ACC112 (cell line): ENCODE measurements at regions not wholly inside any gene's neighbourhood (a gene's known extent, or its start where the extent isn't known, plus 50 kb on each side); places are given as distances from the start of the nearest gene placed in this dataset.

ENCODE experiments used
- H2AFZ ChIP-seq: fragments of 200-600 bp; sonication (generic); one replicate; pipeline ENCODE4 v1.6.0; 2017; ENCODE audit warnings: antibody characterized with exemption, low read length; ENCODE audit not compliant: unreplicated experiment
- H3K27ac ChIP-seq: fragments of 200-600 bp; sonication (generic); 2 replicates; pipeline ENCODE4 v1.5.1; 2014; ENCODE audit warnings: low read depth, mild to moderate bottlenecking, antibody characterized with exemption, low read length, moderate library complexity
- H3K27me3 ChIP-seq: fragments of 200-600 bp; sonication (generic); 2 replicates; pipeline ENCODE4 v1.6.1; 2014; ENCODE audit warnings: mild to moderate bottlenecking, antibody characterized with exemption, low read length, moderate library complexity, mixed read lengths; ENCODE audit not compliant: insufficient read depth
- H3K36me3 ChIP-seq: fragments of 200-600 bp; sonication (generic); 2 replicates; pipeline ENCODE4 v1.6.1; 2016; ENCODE audit warnings: mild to moderate bottlenecking, antibody characterized with exemption, low read length, moderate library complexity, mixed read lengths; ENCODE audit not compliant: insufficient read depth
- H3K4me1 ChIP-seq: fragments of 200-600 bp; sonication (generic); one replicate; pipeline ENCODE4 v1.6.1; 2016; ENCODE audit warnings: low read length, mixed read lengths; ENCODE audit not compliant: insufficient read depth, unreplicated experiment, control insufficient read depth
- H3K4me3 ChIP-seq: fragments of 200-600 bp; sonication (generic); 2 replicates; pipeline ENCODE4 v1.5.1; 2014; ENCODE audit warnings: mild to moderate bottlenecking, low read depth, low read length
- H3K79me2 ChIP-seq: fragments of 200-600 bp; sonication (generic); one replicate; pipeline ENCODE4 v1.6.0; 2016; ENCODE audit warnings: low read length; ENCODE audit not compliant: control insufficient read depth, unreplicated experiment, insufficient read depth

GRCh38 chr14:98867146-98867545 is 404.9 kb downstream of the BCL11B start:
- H3K27ac ChIP-seq = no peak overlapping the region
- H3K79me2 ChIP-seq = no peaks in the 10 kb centered on the region
- no peaks in the 10 kb centered on the region for H3K27me3 ChIP-seq
- no peak overlapping the region for H3K4me3 ChIP-seq
- H2AFZ ChIP-seq = no peak overlapping the region
- H3K4me1 ChIP-seq = no peaks in the 10 kb centered on the region
- no peaks in the 10 kb centered on the region for H3K36me3 ChIP-seq

GRCh38 chr14:98867726-98868125 is 404.3 kb downstream of the BCL11B start:
- Histone ChIP-seq H3K36me3 (no peaks in the 10 kb centered on the region), H3K27me3 (no peaks in the 10 kb centered on the region), H3K4me1 (no peaks in the 10 kb centered on the region), H3K79me2 (no peaks in the 10 kb centered on the region), H3K4me3 (no peak overlapping the region), H2AFZ (no peak overlapping the region), H3K27ac (no peak overlapping the region)

DNA sequence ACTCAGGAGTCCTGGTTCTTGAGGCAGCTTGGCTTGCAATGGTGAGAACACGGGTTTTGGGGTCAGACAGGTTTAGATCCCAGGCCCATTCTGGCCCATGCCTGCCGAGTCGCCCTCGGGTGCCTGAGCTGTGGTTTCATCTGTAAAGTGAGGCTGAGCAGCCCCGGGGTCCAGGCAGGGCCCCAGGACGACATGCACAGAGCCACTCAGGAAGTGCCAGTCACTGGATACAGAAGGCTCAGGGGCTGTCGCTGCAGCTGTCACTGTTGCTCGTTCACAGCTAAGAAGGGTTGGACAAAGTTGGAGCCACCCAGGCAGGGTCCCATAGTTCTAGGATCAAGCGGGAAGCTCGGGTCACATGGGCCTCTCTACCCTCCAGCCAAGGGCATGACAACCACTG is 403.1 kb downstream of the BCL11B start:
- no peak overlapping the region for H2AFZ ChIP-seq
- no peak overlapping the region for H3K4me3 ChIP-seq
- no peaks in the 10 kb centered on the region for H3K36me3 ChIP-seq
- no peak overlapping the region for H3K27ac ChIP-seq
- no peaks in the 10 kb centered on the region for H3K4me1 ChIP-seq
- no peaks in the 10 kb centered on the region for H3K79me2 ChIP-seq
- no peaks in the 10 kb centered on the region for H3K27me3 ChIP-seq

DNA sequence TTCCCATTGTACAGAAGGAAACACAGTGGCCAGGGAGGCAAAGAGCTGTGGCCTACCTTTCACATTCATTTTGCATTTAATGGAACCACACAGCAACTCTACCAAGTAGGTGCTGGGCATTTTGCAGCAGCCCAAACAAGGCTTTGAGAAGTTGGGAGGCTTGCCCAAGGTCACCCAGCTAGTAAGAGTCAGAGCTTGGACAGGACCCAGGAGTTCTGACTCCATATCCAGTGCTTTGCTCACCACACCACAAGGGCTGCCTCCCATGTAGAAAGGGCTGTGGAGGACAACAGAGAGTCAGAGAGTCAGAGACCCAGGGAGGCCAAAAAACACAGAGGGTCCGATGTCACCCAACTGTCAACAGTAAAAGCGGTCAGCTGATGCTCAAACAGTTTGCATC is 400.2 kb downstream of the BCL11B start:
- Histone ChIP-seq H3K4me1 (no peaks in the 10 kb centered on the region), H3K79me2 (no peaks in the 10 kb centered on the region)

GRCh38 chr14:98877065-98877464 is 394.9 kb downstream of the BCL11B start:
- Histone ChIP-seq H3K36me3 (no peaks in the 10 kb centered on the region), H3K27me3 (no peaks in the 10 kb centered on the region), H3K79me2 (no peaks in the 10 kb centered on the region)

More for the DNA sequence above, 400.2 kb downstream of the BCL11B start:
- Histone ChIP-seq H3K27ac (no peak overlapping the region), H3K36me3 (no peaks in the 10 kb centered on the region), H2AFZ (no peak overlapping the region), H3K27me3 (no peaks in the 10 kb centered on the region), H3K4me3 (no peak overlapping the region)

GRCh38 chr14:98878282-98878681 is 393.7 kb downstream of the BCL11B start:
- H3K79me2 ChIP-seq = no peaks in the 10 kb centered on the region
- H3K4me3 ChIP-seq = no peak overlapping the region
- H3K36me3 ChIP-seq = no peaks in the 10 kb centered on the region
- H3K4me1 ChIP-seq = no peaks in the 10 kb centered on the region
- no peaks in the 10 kb centered on the region for H3K27me3 ChIP-seq
- no peak overlapping the region for H2AFZ ChIP-seq
- no peak overlapping the region for H3K27ac ChIP-seq

More at GRCh38 chr14:98877065-98877464, 394.9 kb downstream of the BCL11B start:
- Histone ChIP-seq H3K27ac (no peak overlapping the region), H3K4me3 (no peak overlapping the region), H2AFZ (no peak overlapping the region), H3K4me1 (no peaks in the 10 kb centered on the region)

DNA sequence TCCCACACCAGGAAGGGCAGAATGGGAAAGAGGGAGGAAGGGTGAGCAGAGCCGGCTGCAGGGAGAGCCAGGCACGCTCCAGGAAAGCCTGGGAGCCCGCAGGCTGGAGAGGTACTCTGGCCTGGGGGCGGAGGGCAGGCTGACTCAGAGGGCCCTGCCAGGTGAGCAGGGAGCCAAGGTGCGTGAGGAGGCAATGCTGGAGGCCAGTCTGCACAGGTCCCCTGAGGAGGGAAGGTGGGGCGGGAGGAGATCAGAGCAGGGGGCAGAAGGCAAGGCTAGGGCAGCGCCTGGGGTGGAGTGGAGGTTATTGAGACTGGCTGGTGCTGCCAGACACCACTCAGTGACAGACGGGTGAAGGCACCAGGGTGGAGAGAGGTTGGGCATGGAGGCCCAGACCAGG is 385.0 kb downstream of the BCL11B start:
- Histone ChIP-seq H3K4me3 (no peak overlapping the region), H3K27ac (no peak overlapping the region), H3K27me3 (no peaks in the 10 kb centered on the region), H2AFZ (no peak overlapping the region), H3K36me3 (no peaks in the 10 kb centered on the region), H3K4me1 (no peaks in the 10 kb centered on the region), H3K79me2 (no peaks in the 10 kb centered on the region)

DNA sequence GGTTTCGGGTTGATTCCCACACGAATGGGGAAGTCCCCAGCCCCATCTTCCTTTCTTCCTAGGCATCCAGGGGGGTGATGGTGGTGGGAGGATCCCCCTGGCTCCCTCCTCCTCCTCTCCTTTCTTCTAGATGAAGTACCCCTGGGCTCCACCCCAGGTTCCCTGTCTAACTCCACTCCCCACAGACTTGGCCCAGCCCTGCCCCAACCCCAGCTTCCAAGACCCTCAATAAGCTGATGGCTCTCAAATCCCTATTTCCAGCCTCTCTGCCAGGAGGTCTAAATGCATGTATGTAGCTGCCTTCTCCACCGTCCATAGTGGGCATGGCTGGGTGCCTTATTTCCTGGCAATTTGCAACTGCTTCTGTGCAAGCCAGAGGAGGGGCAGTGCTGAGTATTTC is 383.7 kb downstream of the BCL11B start:
- Histone ChIP-seq H3K27me3 (no peaks in the 10 kb centered on the region), H3K4me1 (no peaks in the 10 kb centered on the region), H2AFZ (no peak overlapping the region), H3K36me3 (no peaks in the 10 kb centered on the region), H3K79me2 (no peaks in the 10 kb centered on the region), H3K4me3 (no peak overlapping the region), H3K27ac (no peak overlapping the region)

DNA sequence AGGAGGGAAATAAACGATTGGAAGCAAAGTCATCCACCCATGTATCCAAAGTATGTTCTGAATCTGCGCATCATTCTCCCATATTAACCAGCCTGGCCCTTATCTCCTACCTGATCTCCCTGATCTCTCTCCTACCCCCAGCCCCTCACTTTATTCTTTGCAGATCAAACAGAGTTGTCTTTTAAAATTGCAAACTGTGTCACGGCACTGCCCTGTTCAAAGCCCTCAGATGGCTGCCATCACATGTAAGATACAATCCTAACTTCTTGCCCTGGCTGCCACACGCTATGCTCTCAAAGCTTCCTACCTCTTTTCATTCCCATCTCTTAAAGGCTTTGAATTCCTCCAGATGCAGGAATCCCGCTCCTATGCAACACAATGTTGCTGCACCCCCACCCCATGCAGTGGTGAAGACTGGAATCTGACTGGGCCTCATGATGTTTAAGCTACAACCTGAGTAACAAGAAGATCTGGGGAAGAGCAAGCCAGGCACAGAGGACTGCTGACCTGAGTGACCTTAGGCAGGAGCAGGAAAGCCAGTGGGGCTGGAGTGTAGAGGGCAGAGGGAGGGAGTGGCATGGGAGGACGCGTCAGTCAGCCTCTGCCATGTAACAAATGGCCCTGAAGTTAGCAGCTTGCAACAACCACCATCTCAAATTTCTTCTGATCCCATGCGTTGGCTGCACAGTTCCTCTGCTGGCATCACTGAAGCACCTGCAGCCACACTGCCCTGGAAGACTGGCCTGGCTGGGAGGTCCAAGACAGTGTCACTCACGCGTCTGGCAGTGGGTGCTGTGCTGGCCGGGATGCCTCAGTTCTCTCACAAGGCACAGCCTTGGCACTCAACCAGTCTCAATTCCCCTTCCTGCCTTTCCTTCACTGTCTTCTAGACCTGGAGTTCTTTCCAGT is 382.8 kb downstream of the BCL11B start:
- Histone ChIP-seq H3K79me2 (no peaks in the 10 kb centered on the region), H3K27ac (no peak overlapping the region), H3K4me3 (no peak overlapping the region), H2AFZ (no peak overlapping the region), H3K36me3 (no peaks in the 10 kb centered on the region), H3K4me1 (no peaks in the 10 kb centered on the region), H3K27me3 (no peaks in the 10 kb centered on the region)

DNA sequence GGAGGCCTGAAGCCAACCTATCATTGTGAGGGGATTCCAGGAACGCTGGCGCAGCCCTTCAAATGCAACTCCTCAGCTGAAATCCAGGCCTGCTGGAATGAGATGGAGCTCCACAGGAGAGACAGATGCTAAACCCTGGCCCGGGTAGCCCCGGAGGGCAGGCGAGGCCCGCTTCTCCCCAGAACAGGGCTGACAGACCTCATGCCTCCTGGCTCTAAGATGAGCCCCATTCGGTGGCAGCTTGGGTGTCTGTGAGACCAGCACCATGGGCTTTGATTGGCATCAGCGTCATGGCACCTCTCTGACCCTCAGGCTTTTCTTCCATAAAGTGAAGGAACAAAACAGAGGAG is 382.2 kb downstream of the BCL11B start:
- Histone ChIP-seq H3K36me3 (no peaks in the 10 kb centered on the region), H3K27me3 (no peaks in the 10 kb centered on the region), H3K27ac (no peak overlapping the region), H3K79me2 (no peaks in the 10 kb centered on the region), H3K4me1 (no peaks in the 10 kb centered on the region), H2AFZ (no peak overlapping the region), H3K4me3 (no peak overlapping the region)

DNA sequence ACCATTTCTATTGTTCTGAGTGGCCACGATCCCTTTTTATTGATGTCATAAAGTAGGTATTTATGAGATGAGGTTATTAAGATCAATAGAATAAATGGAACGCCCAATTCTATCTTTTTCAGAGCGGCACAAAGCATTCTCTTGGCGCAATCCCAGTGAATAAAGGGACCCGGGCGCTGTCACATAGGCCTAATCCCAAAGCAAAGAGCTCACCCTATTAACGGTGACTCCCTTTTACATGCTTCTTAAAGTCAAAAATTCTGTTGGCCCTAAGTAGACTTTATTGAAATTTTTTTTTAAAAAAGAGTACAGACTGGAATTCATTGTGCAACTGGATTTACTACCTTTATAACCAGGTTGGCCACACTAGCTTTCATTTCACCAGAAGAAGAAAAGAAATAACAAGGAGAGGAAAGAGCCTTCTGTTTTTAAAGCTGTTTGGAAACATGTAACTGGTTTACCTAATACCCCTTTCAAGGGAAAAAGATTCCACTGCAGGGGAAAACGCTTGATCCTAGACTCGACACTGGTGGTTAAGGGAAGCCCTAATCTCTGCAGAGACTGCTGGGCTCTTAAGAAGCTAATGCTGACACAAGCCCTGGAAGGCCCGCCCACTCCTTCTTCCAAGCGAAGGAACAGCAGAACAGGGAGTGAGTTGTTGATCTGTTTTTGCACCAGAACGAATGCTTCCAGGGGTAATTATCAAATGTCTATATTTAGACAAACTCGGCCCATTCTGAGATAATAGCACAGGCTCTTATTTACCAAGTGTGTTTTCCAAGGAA is 381.2 kb downstream of the BCL11B start:
- Histone ChIP-seq H3K27ac (no peak overlapping the region), H2AFZ (no peak overlapping the region), H3K4me1 (no peaks in the 10 kb centered on the region), H3K79me2 (no peaks in the 10 kb centered on the region), H3K4me3 (no peak overlapping the region), H3K27me3 (no peaks in the 10 kb centered on the region), H3K36me3 (no peaks in the 10 kb centered on the region)
